ENCODE measurements at regions not wholly inside any gene's neighbourhood (a gene's known extent, or its start where the extent isn't known, plus 50 kb on each side); places are given as distances from the start of the nearest gene placed in this dataset.
"Not testable (repeated sequence)": the region's sequence is repeated elsewhere in the genome, so short reads cannot be mapped to it uniquely, and the experiment has no call there.

DNA sequence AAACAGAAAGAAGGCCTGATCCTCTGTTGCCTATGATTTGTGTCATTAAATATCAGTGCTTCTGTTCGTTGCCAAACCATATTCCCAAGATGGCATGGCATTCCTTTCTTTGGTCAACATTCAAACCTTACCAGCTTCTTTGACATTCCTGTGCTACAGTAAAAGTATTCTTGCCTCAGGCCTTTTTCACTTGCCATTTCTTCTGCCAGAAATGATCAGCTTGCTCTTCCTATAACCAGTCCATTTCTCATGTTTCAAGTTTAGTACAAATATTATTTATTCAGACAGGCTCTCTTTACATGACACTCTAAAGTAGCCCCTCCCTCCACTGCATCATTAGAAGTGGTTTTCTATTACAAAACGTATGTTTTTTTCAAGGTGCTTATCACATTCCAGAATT, 278.3 kb downstream of the KCNJ2 start:
- Histone ChIP-seq H3K27ac (replicated peaks) (no peak overlapping the region), H3K4me3 (replicated peaks; ENCODE audit: insufficient read depth, low read length) (no peak overlapping the region), H3K27me3 (ENCODE audit: insufficient read depth, poor library complexity, severe bottlenecking) (no peaks in the 10 kb centered on the region)
- DNase-seq (ENCODE audit: low read depth in 1 of 2, low spot score in 1 of 2): no peak
- TF ChIP-seq, protein P1, sequence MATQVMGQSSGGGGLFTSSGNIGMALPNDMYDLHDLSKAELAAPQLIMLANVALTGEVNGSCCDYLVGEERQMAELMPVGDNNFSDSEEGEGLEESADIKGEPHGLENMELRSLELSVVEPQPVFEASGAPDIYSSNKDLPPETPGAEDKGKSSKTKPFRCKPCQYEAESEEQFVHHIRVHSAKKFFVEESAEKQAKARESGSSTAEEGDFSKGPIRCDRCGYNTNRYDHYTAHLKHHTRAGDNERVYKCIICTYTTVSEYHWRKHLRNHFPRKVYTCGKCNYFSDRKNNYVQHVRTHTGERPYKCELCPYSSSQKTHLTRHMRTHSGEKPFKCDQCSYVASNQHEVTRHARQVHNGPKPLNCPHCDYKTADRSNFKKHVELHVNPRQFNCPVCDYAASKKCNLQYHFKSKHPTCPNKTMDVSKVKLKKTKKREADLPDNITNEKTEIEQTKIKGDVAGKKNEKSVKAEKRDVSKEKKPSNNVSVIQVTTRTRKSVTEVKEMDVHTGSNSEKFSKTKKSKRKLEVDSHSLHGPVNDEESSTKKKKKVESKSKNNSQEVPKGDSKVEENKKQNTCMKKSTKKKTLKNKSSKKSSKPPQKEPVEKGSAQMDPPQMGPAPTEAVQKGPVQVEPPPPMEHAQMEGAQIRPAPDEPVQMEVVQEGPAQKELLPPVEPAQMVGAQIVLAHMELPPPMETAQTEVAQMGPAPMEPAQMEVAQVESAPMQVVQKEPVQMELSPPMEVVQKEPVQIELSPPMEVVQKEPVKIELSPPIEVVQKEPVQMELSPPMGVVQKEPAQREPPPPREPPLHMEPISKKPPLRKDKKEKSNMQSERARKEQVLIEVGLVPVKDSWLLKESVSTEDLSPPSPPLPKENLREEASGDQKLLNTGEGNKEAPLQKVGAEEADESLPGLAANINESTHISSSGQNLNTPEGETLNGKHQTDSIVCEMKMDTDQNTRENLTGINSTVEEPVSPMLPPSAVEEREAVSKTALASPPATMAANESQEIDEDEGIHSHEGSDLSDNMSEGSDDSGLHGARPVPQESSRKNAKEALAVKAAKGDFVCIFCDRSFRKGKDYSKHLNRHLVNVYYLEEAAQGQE (IDR thresholded peaks at IDR 0.05; ENCODE audit: insufficient replicate concordance, low read depth): no peak

DNA sequence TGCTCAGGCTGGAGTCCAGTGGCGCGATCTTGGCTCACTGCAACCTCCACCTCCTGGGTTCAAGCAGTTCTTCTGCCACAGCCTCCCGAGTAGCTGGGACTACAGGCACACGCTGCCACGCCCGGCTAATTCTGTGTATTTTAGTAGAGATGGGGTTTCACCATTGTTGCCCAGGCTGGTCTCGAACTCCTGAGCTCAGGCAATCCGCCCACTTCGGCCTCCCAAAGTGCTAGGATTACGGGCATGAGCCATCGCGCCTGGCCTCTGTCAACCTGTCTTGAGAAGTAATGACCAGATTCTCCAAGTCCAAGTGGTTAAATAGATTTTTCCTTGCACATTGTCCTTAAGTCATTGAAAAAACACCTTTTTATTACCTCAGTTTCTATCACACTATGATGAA, 283.7 kb downstream of the KCNJ2 start:
- not testable (repeated sequence) for H3K27ac ChIP-seq (replicated peaks); DNase-seq (ENCODE audit: low read depth in 1 of 2, low spot score in 1 of 2); H3K27me3 ChIP-seq (ENCODE audit: insufficient read depth, poor library complexity, severe bottlenecking); H3K4me3 ChIP-seq (replicated peaks; ENCODE audit: insufficient read depth, low read length)

DNA sequence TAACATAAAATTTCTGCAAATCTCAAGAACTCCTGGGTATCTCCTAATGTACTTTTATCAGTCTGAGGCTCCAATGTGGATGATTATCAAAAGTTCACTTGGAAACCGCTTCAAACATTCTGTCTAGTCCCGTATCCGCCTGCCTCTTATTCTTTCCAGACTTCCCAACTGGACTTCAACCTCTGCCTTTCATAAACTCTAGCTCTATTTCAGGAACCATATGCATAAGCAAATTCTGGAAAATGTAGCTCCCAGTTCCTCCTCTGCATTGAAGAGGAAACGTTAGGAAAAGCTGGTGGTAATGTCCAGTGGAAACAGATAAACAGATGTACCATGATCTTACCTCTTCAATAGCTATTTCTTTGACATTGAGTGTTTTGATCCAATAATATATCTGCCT, 285.0 kb downstream of the KCNJ2 start:
- Histone ChIP-seq H3K4me3 (replicated peaks; ENCODE audit: insufficient read depth, low read length) (no peak overlapping the region), H3K27ac (replicated peaks) (no peak overlapping the region), H3K27me3 (ENCODE audit: insufficient read depth, poor library complexity, severe bottlenecking) (no peaks in the 10 kb centered on the region)
- no peak for DNase-seq (ENCODE audit: low read depth in 1 of 2, low spot score in 1 of 2)
- TF ChIP-seq, protein P1 (IDR thresholded peaks at IDR 0.05; ENCODE audit: insufficient replicate concordance, low read depth): no peak
- no peak for TF ChIP-seq SPI1 (IDR thresholded peaks at IDR 0.05; ENCODE audit: borderline replicate concordance, low read depth)
- TF ChIP-seq, protein P2, sequence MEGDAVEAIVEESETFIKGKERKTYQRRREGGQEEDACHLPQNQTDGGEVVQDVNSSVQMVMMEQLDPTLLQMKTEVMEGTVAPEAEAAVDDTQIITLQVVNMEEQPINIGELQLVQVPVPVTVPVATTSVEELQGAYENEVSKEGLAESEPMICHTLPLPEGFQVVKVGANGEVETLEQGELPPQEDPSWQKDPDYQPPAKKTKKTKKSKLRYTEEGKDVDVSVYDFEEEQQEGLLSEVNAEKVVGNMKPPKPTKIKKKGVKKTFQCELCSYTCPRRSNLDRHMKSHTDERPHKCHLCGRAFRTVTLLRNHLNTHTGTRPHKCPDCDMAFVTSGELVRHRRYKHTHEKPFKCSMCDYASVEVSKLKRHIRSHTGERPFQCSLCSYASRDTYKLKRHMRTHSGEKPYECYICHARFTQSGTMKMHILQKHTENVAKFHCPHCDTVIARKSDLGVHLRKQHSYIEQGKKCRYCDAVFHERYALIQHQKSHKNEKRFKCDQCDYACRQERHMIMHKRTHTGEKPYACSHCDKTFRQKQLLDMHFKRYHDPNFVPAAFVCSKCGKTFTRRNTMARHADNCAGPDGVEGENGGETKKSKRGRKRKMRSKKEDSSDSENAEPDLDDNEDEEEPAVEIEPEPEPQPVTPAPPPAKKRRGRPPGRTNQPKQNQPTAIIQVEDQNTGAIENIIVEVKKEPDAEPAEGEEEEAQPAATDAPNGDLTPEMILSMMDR (IDR thresholded peaks at IDR 0.05; ENCODE audit: insufficient read depth, low read length): no peak
- no peak for TF ChIP-seq GABPA (IDR thresholded peaks at IDR 0.05; ENCODE audit: low read depth)

DNA sequence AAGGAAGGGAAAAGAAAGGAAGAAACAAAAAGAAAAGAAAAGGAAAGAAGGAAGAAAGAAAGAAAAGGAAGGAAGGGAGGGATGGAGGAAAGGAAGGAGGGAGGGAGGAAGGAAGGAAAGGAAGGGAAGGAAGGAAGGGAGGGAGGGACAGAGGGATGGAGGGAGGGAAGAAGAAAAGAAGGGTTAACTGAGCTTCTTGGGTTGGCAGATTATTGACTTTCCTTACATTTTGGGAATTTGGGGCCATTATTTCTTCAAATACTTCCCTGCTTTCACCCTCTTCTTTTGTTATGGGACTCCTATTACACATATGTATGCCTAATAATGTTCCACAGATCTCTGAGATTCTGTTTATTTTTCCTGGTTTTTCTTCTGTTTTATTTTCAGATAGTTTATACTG, 285.6 kb downstream of the KCNJ2 start:
- Histone ChIP-seq H3K27me3 (ENCODE audit: insufficient read depth, poor library complexity, severe bottlenecking) (no peaks in the 10 kb centered on the region), H3K27ac (replicated peaks) (no peak overlapping the region), H3K4me3 (replicated peaks; ENCODE audit: insufficient read depth, low read length) (no peak overlapping the region)
- no peak for DNase-seq (ENCODE audit: low read depth in 1 of 2, low spot score in 1 of 2)
- TF ChIP-seq POLR2AphosphoS5 (IDR thresholded peaks at IDR 0.05; ENCODE audit: low read depth): no peak
- TF ChIP-seq, protein P1 (IDR thresholded peaks at IDR 0.05; ENCODE audit: insufficient replicate concordance, low read depth): no peak
- TF ChIP-seq SPI1 (IDR thresholded peaks at IDR 0.05; ENCODE audit: borderline replicate concordance, low read depth): no peak
- TF ChIP-seq, protein P2 (IDR thresholded peaks at IDR 0.05; ENCODE audit: insufficient read depth, low read length): no peak
- TF ChIP-seq GABPA (IDR thresholded peaks at IDR 0.05; ENCODE audit: low read depth): no peak

Data from HL-60 (cell line).